ENCODE measurements at regions not wholly inside any gene's neighbourhood (a gene's known extent, or its start where the extent isn't known, plus 50 kb on each side); places are given as distances from the start of the nearest gene placed in this dataset.

GRCh38 chr3:146892041-146892440, 286.9 kb upstream of the PLSCR5 start:
- no peak for TF ChIP-seq CTCF (IDR thresholded peaks at IDR 0.05; ENCODE audit: low read depth, low read length, poor library complexity, severe bottlenecking)
- TF ChIP-seq EZH2phosphoT487 (IDR thresholded peaks at IDR 0.05; ENCODE audit: borderline replicate concordance, low read length) = no peak
- H3K9me3 ChIP-seq (ENCODE audit: control insufficient read depth, insufficient read depth, low read length) = no peaks in the 10 kb centered on the region
- H3K4me2 ChIP-seq (ENCODE audit: low read length) = no peak overlapping the region
- no peaks in the 10 kb centered on the region for H3K79me2 ChIP-seq (ENCODE audit: control insufficient read depth, low read length)
- H4K20me1 ChIP-seq (ENCODE audit: control insufficient read depth, insufficient read depth, low read depth, low read length) = no peaks in the 10 kb centered on the region
- H3K4me1 ChIP-seq (ENCODE audit: control insufficient read depth, low read length) = no peaks in the 10 kb centered on the region
- no peaks in the 10 kb centered on the region for H3K36me3 ChIP-seq (ENCODE audit: control insufficient read depth, low read length)
- no peak overlapping the region for H3K27ac ChIP-seq (ENCODE audit: low read depth, low read length)
- H3K9me2 ChIP-seq (replicated peaks; ENCODE audit: control insufficient read depth, low read length) = no peaks in the 10 kb centered on the region
- H3K4me3 ChIP-seq (ENCODE audit: low read length) = no peak overlapping the region
- no peaks in the 10 kb centered on the region for H3K27me3 ChIP-seq (ENCODE audit: control insufficient read depth, low read length)
- H3F3A ChIP-seq (ENCODE audit: control insufficient read depth, insufficient read depth) = no peaks in the 10 kb centered on the region

- Histone ChIP-seq H3K9me2 (replicated peaks; ENCODE audit: control insufficient read depth, low read length) (no peaks in the 10 kb centered on the region), H4K20me1 (ENCODE audit: control insufficient read depth, insufficient read depth, low read depth, low read length) (no peaks in the 10 kb centered on the region), H3K36me3 (ENCODE audit: control insufficient read depth, low read length) (no peaks in the 10 kb centered on the region), H3F3A (ENCODE audit: control insufficient read depth, insufficient read depth) (no peaks in the 10 kb centered on the region), H3K27me3 (ENCODE audit: control insufficient read depth, low read length) (no peaks in the 10 kb centered on the region), H3K27ac (ENCODE audit: low read depth, low read length) (no peak overlapping the region), H3K4me3 (ENCODE audit: low read length) (no peak overlapping the region), H3K4me2 (ENCODE audit: low read length) (no peak overlapping the region), H3K9me3 (ENCODE audit: control insufficient read depth, insufficient read depth, low read length) (no peaks in the 10 kb centered on the region), H3K4me1 (ENCODE audit: control insufficient read depth, low read length) (no peaks in the 10 kb centered on the region), H3K79me2 (ENCODE audit: control insufficient read depth, low read length) (no peaks in the 10 kb centered on the region)
- TF ChIP-seq EZH2phosphoT487 (IDR thresholded peaks at IDR 0.05; ENCODE audit: borderline replicate concordance, low read length) = no peak
- TF ChIP-seq CTCF (IDR thresholded peaks at IDR 0.05; ENCODE audit: low read depth, low read length, poor library complexity, severe bottlenecking) = no peak
These were observed 284.5 kb upstream of the PLSCR5 start for GRCh38 chr3:146889626-146890025.

- Histone ChIP-seq H4K20me1 (ENCODE audit: control insufficient read depth, insufficient read depth, low read depth, low read length) (no peaks in the 10 kb centered on the region), H3K9me3 (ENCODE audit: control insufficient read depth, insufficient read depth, low read length) (no peaks in the 10 kb centered on the region), H3K27me3 (ENCODE audit: control insufficient read depth, low read length) (no peaks in the 10 kb centered on the region), H3K4me2 (ENCODE audit: low read length) (no peak overlapping the region), H3F3A (ENCODE audit: control insufficient read depth, insufficient read depth) (no peaks in the 10 kb centered on the region), H3K4me3 (ENCODE audit: low read length) (no peak overlapping the region), H3K27ac (ENCODE audit: low read depth, low read length) (no peak overlapping the region), H3K36me3 (ENCODE audit: control insufficient read depth, low read length) (no peaks in the 10 kb centered on the region), H3K9me2 (replicated peaks; ENCODE audit: control insufficient read depth, low read length) (no peaks in the 10 kb centered on the region), H3K79me2 (ENCODE audit: control insufficient read depth, low read length) (no peaks in the 10 kb centered on the region), H3K4me1 (ENCODE audit: control insufficient read depth, low read length) (no peaks in the 10 kb centered on the region)
- no peak for TF ChIP-seq CTCF (IDR thresholded peaks at IDR 0.05; ENCODE audit: low read depth, low read length, poor library complexity, severe bottlenecking)
- no peak for TF ChIP-seq EZH2phosphoT487 (IDR thresholded peaks at IDR 0.05; ENCODE audit: borderline replicate concordance, low read length)
These were observed 283.0 kb upstream of the PLSCR5 start for GRCh38 chr3:146888176-146888575.

- no peaks in the 10 kb centered on the region for H3F3A ChIP-seq (ENCODE audit: control insufficient read depth, insufficient read depth)
- no peaks in the 10 kb centered on the region for H3K9me2 ChIP-seq (replicated peaks; ENCODE audit: control insufficient read depth, low read length)
- no peak overlapping the region for H3K4me2 ChIP-seq (ENCODE audit: low read length)
- H4K20me1 ChIP-seq (ENCODE audit: control insufficient read depth, insufficient read depth, low read depth, low read length) = no peaks in the 10 kb centered on the region
- H3K9me3 ChIP-seq (ENCODE audit: control insufficient read depth, insufficient read depth, low read length) = no peaks in the 10 kb centered on the region
- H3K27ac ChIP-seq (ENCODE audit: low read depth, low read length) = no peak overlapping the region
- H3K36me3 ChIP-seq (ENCODE audit: control insufficient read depth, low read length) = no peaks in the 10 kb centered on the region
- no peaks in the 10 kb centered on the region for H3K4me1 ChIP-seq (ENCODE audit: control insufficient read depth, low read length)
- no peaks in the 10 kb centered on the region for H3K79me2 ChIP-seq (ENCODE audit: control insufficient read depth, low read length)
- TF ChIP-seq EZH2phosphoT487 (IDR thresholded peaks at IDR 0.05; ENCODE audit: borderline replicate concordance, low read length) = no peak
- no peak for TF ChIP-seq CTCF (IDR thresholded peaks at IDR 0.05; ENCODE audit: low read depth, low read length, poor library complexity, severe bottlenecking)
- no peak overlapping the region for H3K4me3 ChIP-seq (ENCODE audit: low read length)
- no peaks in the 10 kb centered on the region for H3K27me3 ChIP-seq (ENCODE audit: control insufficient read depth, low read length)
These were observed 279.6 kb upstream of the PLSCR5 start for GRCh38 chr3:146884721-146885120.

Measured in DOHH2 (cell line).